DND-41 (cell line): ENCODE measurements at regions not wholly inside any gene's neighbourhood (a gene's known extent, or its start where the extent isn't known, plus 50 kb on each side); places are given as distances from the start of the nearest gene placed in this dataset.

ENCODE experiments used
- ATAC-seq: fragments of 200-7000 bp; cut with Tn5 transposase; 3 replicates; pipeline ENCODE4 v1.9.1; 2021; ENCODE audit warnings: low read depth; ENCODE audit not compliant: insufficient read depth
- DNase-seq: peaks from one replicate; pipeline ENCODE4 v3.0.0-alpha.2; 2020
- H2AFZ ChIP-seq: 2 replicates; pipeline ENCODE4 v1.6.0; 2012; ENCODE audit warnings: low read depth, low read length
- H3K27ac ChIP-seq: 2 replicates; pipeline ENCODE4 v1.5.1; 2012; ENCODE audit warnings: low read length, inconsistent platforms
- H3K27me3 ChIP-seq: fragments of 200-600 bp; sonication (generic); 2 replicates; pipeline ENCODE4 v1.6.0; 2012; ENCODE audit warnings: low read length, mild to moderate bottlenecking, inconsistent platforms; ENCODE audit not compliant: insufficient read depth, poor library complexity
- H3K36me3 ChIP-seq: 2 replicates; pipeline ENCODE4 v1.5.1; 2012; ENCODE audit warnings: low read length, inconsistent platforms; ENCODE audit not compliant: insufficient read depth
- H3K4me1 ChIP-seq: 2 replicates; pipeline ENCODE4 v1.5.1; 2012; ENCODE audit warnings: mild to moderate bottlenecking, low read length; ENCODE audit not compliant: insufficient read depth
- H3K4me2 ChIP-seq: 2 replicates; pipeline ENCODE4 v1.6.0; 2012; ENCODE audit warnings: mild to moderate bottlenecking, moderate library complexity, low read length, inconsistent platforms; ENCODE audit not compliant: insufficient read depth
- H3K4me3 ChIP-seq, 2 experiments: fragments of 200-600 bp in 1 of 2; shearing (Covaris generic) in 1 of 2; 2 replicates each; pipeline ENCODE4 v1.5.1; 2012 to 2016; ENCODE audit warnings: inconsistent platforms in 2 of 2, low read length in 2 of 2, mild to moderate bottlenecking in 2 of 2, low read depth in 1 of 2, moderate library complexity in 1 of 2
- H3K79me2 ChIP-seq: 2 replicates; pipeline ENCODE4 v1.6.0; 2012; ENCODE audit warnings: low read length, inconsistent platforms; ENCODE audit not compliant: insufficient read depth
- H3K9ac ChIP-seq: 2 replicates; pipeline ENCODE4 v1.6.0; 2012; ENCODE audit warnings: low read depth, mild to moderate bottlenecking, inconsistent platforms, low read length, moderate library complexity
- H3K9me3 ChIP-seq: 2 replicates; pipeline ENCODE4 v1.5.1; 2012; ENCODE audit warnings: low read length, moderate library complexity, mild to moderate bottlenecking, inconsistent platforms; ENCODE audit not compliant: insufficient read depth, severe bottlenecking
- H4K20me1 ChIP-seq: 2 replicates; pipeline ENCODE4 v1.6.0; 2012; ENCODE audit warnings: low read length; ENCODE audit not compliant: insufficient read depth
- CTCF ChIP-seq: IDR thresholded peaks from 2 replicates; pipeline ENCODE4 v1.5.1; 2012; ENCODE audit warnings: borderline replicate concordance, low read length, moderate library complexity, mild to moderate bottlenecking; ENCODE audit not compliant: poor library complexity, severe bottlenecking; ENCODE audit errors: extremely low read depth
- EZH2 ChIP-seq: IDR thresholded peaks from 3 replicates; pipeline ENCODE4 v1.6.1; 2012; ENCODE audit warnings: borderline replicate concordance, low read depth, mild to moderate bottlenecking, moderate library complexity, low read length, inconsistent platforms; ENCODE audit not compliant: severe bottlenecking

GRCh38 chr2:8566774-8567468 lies 114.9 kb upstream of the ID2 start:
- Histone ChIP-seq H4K20me1 (no peaks in the 10 kb centered on the region), H3K4me1 (peaks cover 6% of the 10 kb centered on the region), H3K27me3 (no peaks in the 10 kb centered on the region), H3K9me3 (peaks cover 3% of the 10 kb centered on the region), H3K4me3 (no peak overlapping the region), H3K9ac (no peak overlapping the region), H3K79me2 (no peaks in the 10 kb centered on the region), H3K27ac (no peak overlapping the region), H3K36me3 (no peaks in the 10 kb centered on the region), H2AFZ (no peak overlapping the region), H3K4me2 (no peak overlapping the region)
- ATAC-seq (no peak), DNase-seq (no peak)
- no peak for TF ChIP-seq EZH2
- no peak for TF ChIP-seq CTCF

DNA sequence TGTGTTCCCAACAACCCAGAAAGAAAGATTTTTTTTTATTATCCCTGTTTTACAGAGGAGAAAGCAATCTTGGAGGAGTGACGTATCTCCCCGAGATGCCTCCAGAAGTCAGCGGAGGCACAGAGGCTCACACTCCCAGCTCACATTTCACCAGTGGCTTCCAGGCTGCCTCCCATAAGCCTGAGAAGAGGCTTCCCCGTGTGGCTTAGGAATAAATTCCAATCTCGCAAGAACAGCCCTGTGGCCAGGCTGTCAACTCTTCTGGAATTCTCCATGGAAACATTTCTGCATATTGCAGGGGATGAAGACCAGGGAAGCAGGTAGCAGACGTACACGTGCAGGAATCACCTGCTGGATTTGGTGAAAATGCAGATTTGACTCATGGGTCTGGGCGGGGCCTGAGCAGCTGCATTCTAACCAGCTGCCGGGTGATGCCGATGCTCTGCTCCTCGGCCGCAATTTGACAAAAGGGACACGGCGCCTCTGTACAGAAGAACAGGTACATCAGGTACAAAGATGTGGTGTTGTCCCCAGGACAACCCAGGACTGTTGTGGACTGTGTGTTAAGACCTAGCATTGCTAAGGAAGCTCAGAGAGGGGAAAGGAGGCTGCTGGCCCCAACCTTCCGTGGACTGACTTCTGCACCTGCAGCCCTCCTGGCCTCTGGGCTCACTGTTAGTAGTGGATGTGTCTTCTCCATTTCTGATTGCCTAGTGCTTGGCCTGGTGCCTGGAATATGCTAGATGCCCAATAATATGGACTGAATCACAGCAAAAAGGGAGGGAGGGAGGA lies 114.2 kb upstream of the ID2 start:
- Histone ChIP-seq H3K27ac (no peak overlapping the region), H3K9ac (no peak overlapping the region), H2AFZ (no peak overlapping the region), H3K36me3 (no peaks in the 10 kb centered on the region), H4K20me1 (no peaks in the 10 kb centered on the region), H3K4me3 (no peak overlapping the region), H3K27me3 (no peaks in the 10 kb centered on the region), H3K4me2 (no peak overlapping the region), H3K9me3 (no peaks in the 10 kb centered on the region), H3K79me2 (no peaks in the 10 kb centered on the region), H3K4me1 (peaks cover 14% of the 10 kb centered on the region)
- DNase-seq (no peak), ATAC-seq (no peak)
- no peak for TF ChIP-seq CTCF
- no peak for TF ChIP-seq EZH2

- H3K9me3 ChIP-seq, result no peaks in the 10 kb centered on the region
- no peaks in the 10 kb centered on the region for H4K20me1 ChIP-seq
- TF ChIP-seq EZH2 (no peak), CTCF (no peak)
- H3K9ac ChIP-seq, result no peak overlapping the region
- H3K4me1 ChIP-seq, result peaks cover 24% of the 10 kb centered on the region
- H2AFZ ChIP-seq, result no peak overlapping the region
- H3K36me3 ChIP-seq, result no peaks in the 10 kb centered on the region
- no peak overlapping the region for H3K27ac ChIP-seq
- DNase-seq (no peak), ATAC-seq (no peak)
- no peaks in the 10 kb centered on the region for H3K79me2 ChIP-seq
- H3K4me2 ChIP-seq, result no peak overlapping the region
- H3K4me3 ChIP-seq, result no peak overlapping the region
- H3K27me3 ChIP-seq, result no peaks in the 10 kb centered on the region
Observed at GRCh38 chr2:8568543-8569302, 113.1 kb upstream of the ID2 start.
